GM18951 (cell line): ENCODE measurements at regions not wholly inside any gene's neighbourhood (a gene's known extent, or its start where the extent isn't known, plus 50 kb on each side); places are given as distances from the start of the nearest gene placed in this dataset.

Source experiments
- POLR2A ChIP-seq: IDR thresholded peaks from 4 replicates; pipeline ENCODE4 v1.6.1; 2011; ENCODE audit warnings: mild to moderate bottlenecking; ENCODE audit not compliant: insufficient read length, insufficient read depth; ENCODE audit errors: extremely low read depth
- in situ Hi-C: fragments of 300-500 bp; cut with MboI; formaldehyde crosslinking; loops from one replicate; pipeline ENCODE4 v1.12.0; 2022; ENCODE audit warnings: low sequenced_read_pairs, mixed read lengths, inconsistent platforms; ENCODE audit not compliant: unreplicated experiment

- TF ChIP-seq POLR2A = no peak
- in situ Hi-C loops = no loop called here
Measured at GRCh38 chr1:58836408-58836807, 52.6 kb upstream of the JUN start.

DNA sequence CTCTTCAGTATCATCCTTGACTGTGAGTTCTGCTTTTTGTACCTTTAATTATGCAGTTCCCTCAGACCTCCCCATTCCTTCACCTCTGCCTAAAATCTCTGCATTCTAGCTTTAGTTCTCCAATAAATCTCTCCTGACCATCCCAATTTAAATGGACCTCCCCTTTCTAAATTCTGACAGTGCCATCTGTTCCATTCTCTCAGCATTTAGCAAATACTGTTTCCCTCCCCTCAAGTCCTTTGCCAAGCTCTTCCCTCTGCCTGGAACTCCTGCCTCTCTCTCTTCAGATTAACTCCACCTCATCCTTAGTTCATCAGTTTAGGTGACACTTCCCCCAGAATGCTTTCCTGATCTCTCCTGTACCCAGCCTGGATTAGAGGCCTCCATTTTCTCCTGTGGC lies 54.0 kb upstream of the JUN start:
- no peak for TF ChIP-seq POLR2A

DNA sequence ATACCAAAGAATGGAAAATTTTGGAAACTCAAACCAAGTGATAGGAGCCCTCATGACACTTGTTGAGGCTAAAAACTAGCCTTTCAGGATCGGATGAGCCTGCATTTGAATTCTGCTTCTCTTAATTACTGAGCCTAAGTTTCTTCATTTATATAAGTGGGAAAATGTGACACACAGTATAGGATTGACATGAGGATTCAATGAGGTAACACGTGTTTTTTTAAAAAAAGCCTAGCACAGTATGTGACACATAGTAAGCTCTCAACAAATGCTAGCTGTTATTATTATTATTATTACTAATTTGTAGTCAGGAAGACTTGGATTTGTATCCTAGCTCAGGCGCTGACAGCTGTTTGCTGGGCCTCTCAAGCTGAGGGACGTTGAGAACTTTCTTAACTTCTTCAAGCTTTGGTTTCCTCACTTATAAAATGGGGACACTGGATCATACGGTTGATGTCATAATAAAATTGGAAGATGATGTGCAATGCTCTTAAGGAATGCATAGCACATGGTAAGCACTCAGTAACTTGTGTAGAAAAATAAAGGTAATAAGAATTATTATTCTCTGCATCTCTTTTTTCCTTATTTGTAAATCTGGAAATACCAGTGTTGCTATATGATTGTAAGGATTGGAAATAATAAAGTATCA lies 55.4 kb upstream of the JUN start:
- TF ChIP-seq POLR2A = no peak
- in situ Hi-C loops = no loop called here

More for the DNA sequence above, 54.0 kb upstream of the JUN start:
- in situ Hi-C loops = no loop called here

DNA sequence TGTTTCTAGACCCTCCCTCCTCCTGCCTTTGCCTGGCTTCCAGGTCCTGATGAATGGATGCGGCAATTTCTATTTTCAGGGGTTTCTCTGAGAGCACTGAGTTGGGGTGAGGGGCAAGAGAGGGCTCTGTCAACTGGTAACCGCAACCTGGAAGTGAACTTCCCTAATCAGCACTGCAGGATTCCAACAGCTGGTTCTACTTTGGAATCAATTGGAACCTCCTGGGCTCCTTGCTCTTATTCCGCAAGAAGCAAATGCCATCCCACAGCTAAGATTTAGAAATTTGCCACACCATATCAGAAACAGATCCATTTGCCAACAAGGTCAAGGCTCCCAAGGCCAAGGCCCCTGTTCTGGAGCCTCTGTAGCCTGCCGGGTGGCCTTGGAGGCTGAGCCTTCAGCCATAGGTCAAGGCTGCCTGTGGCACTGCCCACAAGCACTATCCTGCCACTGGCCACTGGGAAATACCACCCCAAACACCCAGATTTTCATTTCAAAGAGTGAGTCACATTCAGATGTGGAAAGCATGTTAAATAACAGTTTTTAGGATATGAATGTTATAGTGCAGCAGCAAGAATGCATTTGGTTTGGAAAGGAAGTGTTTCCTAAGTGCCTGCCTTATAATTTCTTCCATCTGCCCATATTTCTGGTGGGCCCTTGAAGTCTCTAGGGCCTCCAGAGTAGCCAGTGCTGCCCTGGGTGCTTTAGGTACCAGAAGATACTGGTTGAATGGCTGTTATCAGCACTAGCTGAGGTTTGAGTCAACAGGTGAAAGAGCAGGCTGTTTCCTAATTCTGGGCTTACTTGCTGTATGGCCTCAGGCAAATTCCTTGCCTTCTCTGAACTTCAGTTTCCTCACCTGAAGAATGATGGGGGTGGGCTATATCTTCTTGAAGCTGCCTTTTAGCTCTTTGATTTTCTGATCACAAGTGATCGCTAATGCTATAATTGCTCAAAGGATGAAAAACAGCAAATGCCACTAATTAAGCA lies 56.3 kb upstream of the JUN start:
- in situ Hi-C loops = no loop called here
- no peak for TF ChIP-seq POLR2A

DNA sequence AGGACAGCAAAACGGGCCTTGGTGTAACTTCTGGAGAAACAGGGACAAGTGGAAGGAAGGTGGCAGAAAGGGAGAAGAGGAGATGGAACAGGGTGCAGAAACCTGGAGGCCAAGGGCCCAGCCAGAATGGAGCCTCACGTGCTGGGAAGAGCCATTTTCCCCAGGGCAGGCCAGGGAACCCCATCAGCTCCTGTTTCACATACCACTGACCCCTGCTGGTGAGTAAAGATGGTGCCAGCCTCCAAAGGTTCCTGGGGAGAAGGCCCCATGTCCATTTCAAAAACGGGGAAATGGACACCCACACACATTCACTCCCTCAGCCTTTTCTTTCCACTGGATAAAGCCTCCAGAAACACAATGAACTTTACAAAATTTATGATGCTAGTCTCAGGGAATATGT lies 57.6 kb upstream of the JUN start:
- TF ChIP-seq POLR2A = no peak
- in situ Hi-C loops = no loop called here

DNA sequence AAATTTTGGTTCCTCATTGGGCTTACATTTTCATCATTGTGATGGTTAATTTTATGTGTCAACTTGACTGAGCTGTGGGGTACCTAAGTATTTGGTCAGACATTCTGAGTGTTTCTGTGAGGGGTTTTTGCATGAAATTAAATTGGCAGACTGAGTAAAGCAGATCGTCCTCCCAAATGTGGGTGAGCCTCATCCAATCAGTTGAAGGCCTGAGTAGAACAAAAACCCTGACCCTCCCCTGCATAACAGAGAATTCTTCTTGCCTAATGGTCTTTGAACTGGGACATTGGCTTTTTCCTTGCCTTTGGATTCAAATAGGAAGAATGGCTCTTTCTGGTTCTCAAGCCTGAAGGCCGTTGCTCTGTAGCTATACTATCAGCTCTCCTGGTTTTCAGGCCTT lies 59.1 kb upstream of the JUN start:
- in situ Hi-C loops = no loop called here
- no peak for TF ChIP-seq POLR2A

DNA sequence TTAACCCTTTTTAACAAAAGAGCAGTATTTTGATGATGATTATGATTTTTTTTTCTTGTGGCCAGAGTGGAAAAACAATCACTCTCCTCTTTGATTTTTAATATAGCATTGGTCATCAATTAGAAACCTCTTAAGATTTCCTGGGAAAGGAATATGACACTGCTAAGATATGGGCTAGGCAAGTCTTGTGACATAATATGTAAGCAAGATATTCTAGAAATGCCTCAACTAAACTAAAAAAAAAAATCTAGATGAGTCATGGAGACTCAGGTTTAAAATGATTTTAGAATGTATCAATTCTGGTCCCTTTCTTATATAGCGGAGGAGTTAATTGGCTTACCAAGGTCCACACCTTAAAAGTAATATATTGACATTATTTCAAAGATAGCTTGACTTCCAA lies 60.3 kb upstream of the JUN start:
- TF ChIP-seq POLR2A = no peak
- in situ Hi-C loops = no loop called here

- in situ Hi-C loops = no loop called here
- no peak for TF ChIP-seq POLR2A
Measured at GRCh38 chr1:58845942-58846341, 62.1 kb upstream of the JUN start.

DNA sequence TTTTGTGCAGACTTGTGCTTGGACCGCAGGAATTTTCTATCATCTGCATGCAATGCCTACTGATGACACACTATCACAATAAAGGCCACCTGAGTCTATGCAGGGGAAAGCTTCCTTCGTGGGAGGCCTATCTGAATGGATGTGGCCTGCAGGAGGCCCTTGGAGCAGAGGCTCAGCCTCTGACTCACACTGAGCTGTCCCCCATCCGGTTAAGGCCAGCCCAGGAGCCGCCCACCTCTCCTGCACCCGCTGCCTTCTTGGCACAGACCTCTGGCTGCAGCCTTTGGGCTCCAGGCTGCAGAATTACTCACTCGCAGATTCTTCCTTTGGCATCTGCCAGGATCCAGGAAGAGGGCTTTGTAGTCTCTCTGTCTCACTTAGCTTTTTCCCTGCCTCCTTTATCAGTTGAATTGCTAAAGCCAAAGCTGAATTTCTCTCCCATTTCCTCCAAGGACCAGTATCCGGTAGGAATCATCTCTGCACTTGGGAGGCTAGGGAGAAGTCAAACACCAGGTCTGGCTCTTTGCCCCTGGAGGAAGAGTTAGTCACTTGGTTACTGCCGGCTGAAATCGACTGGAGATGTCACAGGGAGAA lies 65.1 kb upstream of the JUN start:
- in situ Hi-C loops = no loop called here
- no peak for TF ChIP-seq POLR2A

DNA sequence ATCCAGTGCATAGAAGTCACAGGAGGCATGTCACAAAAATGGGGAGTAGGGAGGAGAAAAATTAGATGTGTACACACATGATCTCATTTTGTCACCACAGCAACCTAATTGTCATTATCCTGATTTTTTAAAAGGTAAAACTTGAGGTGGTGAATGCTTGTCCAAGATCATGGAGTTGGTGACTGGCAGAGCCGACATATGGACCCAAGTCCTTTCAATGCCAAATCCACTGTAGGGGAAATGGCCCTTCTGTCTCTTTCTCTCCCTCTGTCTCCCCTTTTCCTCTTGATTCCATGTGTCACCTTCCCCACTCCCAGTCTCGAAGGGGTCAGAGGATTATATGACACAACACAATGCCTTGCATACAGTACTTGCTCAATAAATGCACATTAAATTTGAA lies 65.7 kb upstream of the JUN start:
- no peak for TF ChIP-seq POLR2A
- in situ Hi-C loops = no loop called here

GRCh38 chr1:58850636-58851035 lies 66.8 kb upstream of the JUN start:
- in situ Hi-C loops = no loop called here
- no peak for TF ChIP-seq POLR2A

DNA sequence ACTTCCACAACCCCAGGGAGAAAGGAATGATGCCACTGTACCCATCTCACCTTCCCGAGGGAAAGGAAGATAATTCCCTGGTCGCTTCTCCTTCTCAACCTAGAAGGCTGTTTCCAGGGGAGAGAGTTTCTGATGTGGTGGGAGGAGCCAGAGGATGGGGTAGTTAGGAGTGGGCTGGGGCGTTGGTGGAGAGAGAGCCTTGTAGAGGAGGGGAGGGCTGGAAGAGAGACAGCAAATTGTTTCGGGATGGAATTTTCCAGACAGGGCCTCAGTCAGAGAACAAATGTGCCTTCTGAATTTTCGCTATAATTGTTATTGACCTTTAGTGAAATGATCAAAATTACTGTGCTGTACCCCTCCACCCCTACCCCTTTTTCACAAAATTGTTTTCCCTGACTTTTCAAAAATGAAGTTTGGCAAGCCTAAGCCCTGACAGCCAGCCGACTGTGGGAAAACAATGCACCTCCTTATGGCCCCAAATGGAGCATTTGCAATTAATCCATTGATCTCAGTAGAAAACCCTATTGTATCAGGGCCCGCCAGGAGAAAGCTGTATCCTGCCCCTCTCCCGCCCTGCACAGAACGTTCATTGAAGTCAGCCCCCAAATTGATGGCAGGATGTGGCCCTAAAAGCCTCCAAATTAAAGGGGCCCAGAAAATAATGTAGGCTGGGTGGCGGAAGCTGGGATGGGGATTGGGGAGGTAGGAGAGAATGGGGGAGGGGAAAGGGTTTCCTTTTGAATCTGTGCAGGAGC lies 69.1 kb upstream of the JUN start:
- TF ChIP-seq POLR2A = no peak
- in situ Hi-C loops = no loop called here

- no peak for TF ChIP-seq POLR2A
- in situ Hi-C loops = no loop called here
Measured at GRCh38 chr1:58854576-58854975, 70.7 kb upstream of the JUN start.
